Fibroblast of mammary gland (primary cell): ENCODE measurements at regions not wholly inside any gene's neighbourhood (a gene's known extent, or its start where the extent isn't known, plus 50 kb on each side); places are given as distances from the start of the nearest gene placed in this dataset.

Source experiments
- DNase-seq: peaks from one replicate; pipeline ENCODE4 v3.0.0-alpha.2; 2010; ENCODE audit warnings: low read depth
- H3K4me3 ChIP-seq: 2 replicates; pipeline ENCODE4 v1.5.1; 2011; ENCODE audit warnings: low read depth, mild to moderate bottlenecking, low read length, moderate library complexity; ENCODE audit not compliant: control insufficient read depth
- TF ChIP-seq, protein P1 (sequence below): conservative IDR thresholded peaks from 2 replicates; pipeline ENCODE4 v1.5.1; 2011; ENCODE audit warnings: low read depth, low read length, inconsistent platforms; ENCODE audit not compliant: control insufficient read depth, insufficient read depth

DNA sequence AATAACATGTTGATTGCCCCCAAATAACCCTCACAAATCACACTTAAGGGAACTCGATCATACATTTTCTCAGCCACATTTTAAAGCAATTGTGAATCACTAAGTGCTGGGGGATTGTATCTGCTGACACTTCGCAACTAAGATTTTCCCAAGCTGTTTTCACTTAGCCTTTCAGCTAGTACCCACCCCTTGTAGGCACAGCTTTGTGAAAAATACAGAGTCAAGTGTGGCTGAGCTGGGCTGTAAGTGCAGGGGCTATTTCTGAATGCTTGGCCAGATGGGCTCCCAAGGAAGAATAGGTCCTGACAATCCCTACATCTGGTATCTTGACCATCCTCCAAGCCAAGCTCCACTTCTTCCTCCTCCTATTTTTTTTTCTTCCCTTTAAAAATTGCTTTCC lies 289.2 kb upstream of the NMUR2 start:
- TF ChIP-seq, protein P1, sequence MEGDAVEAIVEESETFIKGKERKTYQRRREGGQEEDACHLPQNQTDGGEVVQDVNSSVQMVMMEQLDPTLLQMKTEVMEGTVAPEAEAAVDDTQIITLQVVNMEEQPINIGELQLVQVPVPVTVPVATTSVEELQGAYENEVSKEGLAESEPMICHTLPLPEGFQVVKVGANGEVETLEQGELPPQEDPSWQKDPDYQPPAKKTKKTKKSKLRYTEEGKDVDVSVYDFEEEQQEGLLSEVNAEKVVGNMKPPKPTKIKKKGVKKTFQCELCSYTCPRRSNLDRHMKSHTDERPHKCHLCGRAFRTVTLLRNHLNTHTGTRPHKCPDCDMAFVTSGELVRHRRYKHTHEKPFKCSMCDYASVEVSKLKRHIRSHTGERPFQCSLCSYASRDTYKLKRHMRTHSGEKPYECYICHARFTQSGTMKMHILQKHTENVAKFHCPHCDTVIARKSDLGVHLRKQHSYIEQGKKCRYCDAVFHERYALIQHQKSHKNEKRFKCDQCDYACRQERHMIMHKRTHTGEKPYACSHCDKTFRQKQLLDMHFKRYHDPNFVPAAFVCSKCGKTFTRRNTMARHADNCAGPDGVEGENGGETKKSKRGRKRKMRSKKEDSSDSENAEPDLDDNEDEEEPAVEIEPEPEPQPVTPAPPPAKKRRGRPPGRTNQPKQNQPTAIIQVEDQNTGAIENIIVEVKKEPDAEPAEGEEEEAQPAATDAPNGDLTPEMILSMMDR, result no peak
- no peak overlapping the region for H3K4me3 ChIP-seq

DNA sequence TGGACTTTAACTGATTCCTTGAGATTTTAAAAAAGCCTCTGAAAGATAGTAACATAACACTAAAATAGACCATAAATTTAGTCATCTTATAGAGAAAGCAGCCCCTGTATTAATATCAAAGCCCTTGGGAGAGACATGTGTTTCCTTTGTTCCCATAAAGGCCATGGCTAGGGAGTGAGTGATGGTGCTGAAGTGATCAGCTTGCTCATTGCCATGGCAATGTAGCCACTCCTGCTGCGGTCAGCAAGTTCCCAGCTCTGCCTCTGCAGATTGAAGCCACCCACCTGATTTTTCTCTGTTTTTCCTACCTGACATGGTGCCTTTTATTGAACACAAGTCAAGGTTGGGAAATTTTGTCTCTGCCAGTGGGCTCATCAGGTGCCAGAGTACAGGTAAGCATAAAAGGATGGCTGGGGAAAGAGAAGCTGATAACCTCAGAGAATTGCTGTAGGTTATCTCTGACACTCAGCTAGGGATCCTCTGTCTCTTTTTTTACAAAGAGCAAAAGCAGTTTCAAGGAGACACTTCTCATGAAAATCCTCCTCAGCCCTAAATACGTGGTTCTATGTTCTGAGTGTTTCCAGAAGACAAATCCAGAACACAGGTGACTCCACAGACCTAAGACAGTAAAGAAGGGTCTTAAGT lies 296.3 kb upstream of the NMUR2 start:
- TF ChIP-seq, protein P1, result no peak
- no peak for DNase-seq
- no peak overlapping the region for H3K4me3 ChIP-seq

More for the DNA sequence above, 289.2 kb upstream of the NMUR2 start:
- no peak for DNase-seq

DNA sequence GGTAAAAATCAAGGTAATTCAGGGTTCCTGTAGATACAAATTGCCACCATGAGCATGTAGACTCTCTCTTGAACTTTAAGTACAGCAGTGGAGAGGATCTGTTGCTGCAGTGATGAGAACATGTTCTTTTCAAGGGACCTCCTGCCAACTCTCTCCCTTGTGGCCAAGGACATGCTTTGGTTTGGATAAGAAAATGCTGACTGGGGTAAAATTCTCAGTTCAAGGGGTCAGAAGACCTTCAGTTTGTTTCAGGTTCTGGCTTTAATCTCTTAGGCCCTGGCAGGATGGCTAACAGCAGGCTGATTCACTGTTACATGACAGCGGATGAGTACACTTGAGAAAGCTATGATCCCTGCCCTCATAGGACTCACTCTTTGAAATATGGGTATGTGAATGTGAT lies 299.2 kb upstream of the NMUR2 start:
- TF ChIP-seq, protein P1, result no peak
- H3K4me3 ChIP-seq, result no peak overlapping the region
- no peak for DNase-seq

DNA sequence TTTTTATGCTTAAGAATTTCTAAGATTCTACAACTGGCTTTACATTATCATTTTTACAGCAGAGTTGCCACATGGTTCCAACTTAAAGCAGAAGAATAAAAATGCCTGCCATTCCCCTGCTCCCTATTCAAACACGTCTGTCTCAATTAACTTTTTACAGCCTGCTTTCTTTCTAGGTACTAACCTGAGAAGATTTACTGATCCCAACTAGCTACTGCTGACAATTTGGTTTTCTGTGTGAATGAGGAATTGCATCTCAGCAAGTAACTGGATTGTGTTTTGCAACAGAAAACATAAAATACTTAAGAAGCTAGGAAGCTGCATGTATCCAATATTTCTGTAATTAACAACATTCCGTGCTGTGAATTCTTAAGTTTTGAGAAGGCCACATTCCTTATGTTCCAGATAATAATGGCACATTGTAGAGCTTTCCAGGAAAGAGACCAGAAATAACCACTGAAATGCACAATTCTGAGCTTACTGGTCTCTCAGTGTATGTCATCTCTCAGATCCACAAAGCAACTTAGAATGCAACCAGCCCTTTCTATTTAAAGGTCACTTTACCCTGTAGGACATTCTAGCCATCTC lies 306.8 kb upstream of the NMUR2 start:
- TF ChIP-seq, protein P1, result no peak
- DNase-seq, result no peak
- no peak overlapping the region for H3K4me3 ChIP-seq

DNA sequence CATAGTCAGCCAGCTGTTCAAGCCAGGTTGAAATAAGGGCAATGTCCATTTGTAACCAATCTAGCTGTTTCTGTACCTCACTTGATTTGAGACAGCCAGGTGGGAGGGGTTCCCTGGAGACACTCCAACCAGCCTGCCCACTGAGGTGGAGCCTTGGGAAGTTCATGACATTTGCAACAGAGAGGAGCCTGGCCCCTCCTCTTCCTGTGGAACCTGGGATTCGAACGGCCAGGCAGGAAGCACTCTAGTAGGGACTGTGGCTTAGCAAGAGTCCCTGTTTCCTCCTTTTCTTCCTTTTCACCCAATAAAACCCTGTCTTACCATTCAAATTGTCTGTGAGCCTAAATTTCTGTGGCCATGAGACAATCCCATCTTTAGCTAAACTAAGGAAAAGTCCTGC lies 312.3 kb upstream of the NMUR2 start:
- TF ChIP-seq, protein P1, result no peak

DNA sequence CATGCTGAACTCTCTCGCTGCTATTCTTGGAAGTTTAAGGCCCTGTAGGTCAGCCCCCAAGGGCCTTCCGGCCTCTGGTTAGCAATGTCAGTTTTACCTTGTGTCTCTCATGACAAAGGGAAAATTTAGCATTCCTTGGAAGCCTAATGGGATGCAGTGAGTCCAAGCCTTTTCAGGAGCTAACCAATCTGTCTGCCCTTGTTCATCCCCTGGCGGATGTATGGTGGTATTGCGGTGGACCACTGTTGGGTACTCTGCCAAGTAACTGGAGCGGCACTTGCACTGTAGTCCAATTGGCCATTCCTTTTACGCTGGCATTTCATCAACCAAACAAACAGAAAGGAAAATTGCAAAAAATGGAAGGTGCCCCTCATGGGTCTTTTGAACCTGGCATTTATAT lies 318.4 kb upstream of the NMUR2 start:
- no peak for DNase-seq
- TF ChIP-seq, protein P1, result no peak
- no peak overlapping the region for H3K4me3 ChIP-seq

More for the DNA sequence above, 312.3 kb upstream of the NMUR2 start:
- DNase-seq, result no peak
- no peak overlapping the region for H3K4me3 ChIP-seq
